Neural cell (in vitro differentiated cells): ENCODE measurements at regions not wholly inside any gene's neighbourhood (a gene's known extent, or its start where the extent isn't known, plus 50 kb on each side); places are given as distances from the start of the nearest gene placed in this dataset.

Source experiments
- H2AFZ ChIP-seq: fragments of 200-600, 300-800 bp; sonication (generic), shearing (Covaris generic); 2 replicates; pipeline ENCODE4 v1.6.0; 2014; ENCODE audit warnings: low read depth, mild to moderate bottlenecking, antibody characterized with exemption, low read length, moderate library complexity
- H3F3A ChIP-seq: fragments of 200-600 bp; shearing (Covaris generic); 2 replicates; pipeline ENCODE4 v1.6.1; 2016; ENCODE audit warnings: mild to moderate bottlenecking, moderate library complexity, mixed read lengths, antibody characterized with exemption, low read length; ENCODE audit not compliant: insufficient read depth, poor library complexity, severe bottlenecking
- H3K27ac ChIP-seq: fragments of 200-600, 300-800 bp; sonication (generic), shearing (Covaris generic); 2 replicates; pipeline ENCODE4 v1.5.1; 2014; ENCODE audit warnings: mild to moderate bottlenecking, low read length, moderate library complexity
- H3K27me3 ChIP-seq: fragments of 300-800, 200-600 bp; sonication (generic), shearing (Covaris generic); 2 replicates; pipeline ENCODE4 v1.6.0; 2014; ENCODE audit warnings: mild to moderate bottlenecking, low read depth, low read length, moderate library complexity; ENCODE audit not compliant: insufficient read depth
- H3K36me3 ChIP-seq: fragments of 300-800, 200-600 bp; sonication (generic), shearing (Covaris generic); 2 replicates; pipeline ENCODE4 v1.5.1; 2014; ENCODE audit warnings: mild to moderate bottlenecking, antibody characterized with exemption, low read length, moderate library complexity; ENCODE audit not compliant: insufficient read depth
- H3K4me2 ChIP-seq: fragments of 300-800, 200-600 bp; sonication (generic), shearing (Covaris generic); 2 replicates; pipeline ENCODE4 v1.6.0; 2014; ENCODE audit warnings: mild to moderate bottlenecking, low read length
- H3K4me3 ChIP-seq: fragments of 300-800, 200-600 bp; sonication (generic), shearing (Covaris generic); 2 replicates; pipeline ENCODE4 v1.5.1; 2014; ENCODE audit warnings: mild to moderate bottlenecking, low read length, moderate library complexity
- H3K79me2 ChIP-seq: fragments of 200-600 bp; shearing (Covaris generic); replicated peaks from 2 replicates; pipeline ENCODE4 v1.6.0; 2014; ENCODE audit warnings: mild to moderate bottlenecking, low read length, moderate library complexity; ENCODE audit not compliant: insufficient read depth
- H3K9ac ChIP-seq: fragments of 300-800, 200-600 bp; sonication (generic), shearing (Covaris generic); 2 replicates; pipeline ENCODE4 v1.6.1; 2016; ENCODE audit warnings: mild to moderate bottlenecking, low read length, mixed read lengths
- H3K9me2 ChIP-seq: fragments of 200-600 bp; shearing (Covaris generic); 2 replicates; pipeline ENCODE4 v1.6.1; 2016; ENCODE audit warnings: mild to moderate bottlenecking, low read length, mixed read lengths; ENCODE audit not compliant: insufficient read depth
- H3K9me3 ChIP-seq: fragments of 200-600, 300-800 bp; sonication (generic), shearing (Covaris generic); 2 replicates; pipeline ENCODE4 v1.6.1; 2016; ENCODE audit warnings: mild to moderate bottlenecking, mixed run types, low read length, moderate library complexity, mixed read lengths
- H4K20me1 ChIP-seq: fragments of 200-600 bp; shearing (Covaris generic); 2 replicates; pipeline ENCODE4 v1.6.1; 2016; ENCODE audit warnings: mild to moderate bottlenecking, mixed run types; ENCODE audit not compliant: insufficient read depth
- CTCF ChIP-seq: fragments of 450-650 bp; IDR thresholded peaks from 2 replicates; pipeline ENCODE4 v1.5.1; 2014; ENCODE audit warnings: antibody characterized with exemption, mild to moderate bottlenecking, moderate library complexity; ENCODE audit not compliant: poor library complexity, severe bottlenecking
- EP300 ChIP-seq: fragments of 450-650 bp; conservative IDR thresholded peaks from 2 replicates; pipeline ENCODE4 v1.6.1; 2014; ENCODE audit warnings: antibody characterized with exemption, mild to moderate bottlenecking, moderate library complexity; ENCODE audit not compliant: poor library complexity, severe bottlenecking
- EZH2 ChIP-seq: fragments of 200-600, 300-800 bp; shearing (Covaris generic), sonication (generic); IDR thresholded peaks from 2 replicates; pipeline ENCODE4 v1.6.1; 2014; ENCODE audit warnings: antibody characterized with exemption, low read length, borderline replicate concordance, mild to moderate bottlenecking; ENCODE audit not compliant: insufficient read depth, poor library complexity, severe bottlenecking
- MXI1 ChIP-seq: fragments of 450-650 bp; conservative IDR thresholded peaks from 2 replicates; pipeline ENCODE4 v1.6.1; 2014; ENCODE audit warnings: antibody characterized with exemption, mild to moderate bottlenecking; ENCODE audit not compliant: poor library complexity, severe bottlenecking
- POLR2AphosphoS5 ChIP-seq: IDR thresholded peaks from 2 replicates; pipeline ENCODE4 v1.6.1; 2012
- RAD21 ChIP-seq: fragments of 450-650 bp; conservative IDR thresholded peaks from 2 replicates; pipeline ENCODE4 v1.6.1; 2014; ENCODE audit warnings: antibody characterized with exemption, mild to moderate bottlenecking, moderate library complexity
- REST ChIP-seq: IDR thresholded peaks from 2 replicates; pipeline ENCODE4 v1.6.1; 2012; ENCODE audit warnings: borderline replicate concordance
- SMC3 ChIP-seq: fragments of 450-650 bp; conservative IDR thresholded peaks from 2 replicates; pipeline ENCODE4 v1.6.1; 2014; ENCODE audit warnings: antibody characterized with exemption, mild to moderate bottlenecking, moderate library complexity; ENCODE audit not compliant: poor library complexity
- TAF1 ChIP-seq: IDR thresholded peaks from 2 replicates; pipeline ENCODE4 v1.6.1; 2012; ENCODE audit warnings: low read depth

GRCh38 chr5:38124321-38124720 lies 134.0 kb upstream of the EGFLAM start:
- H3K9me2 ChIP-seq: no peaks in the 10 kb centered on the region
- H3K9me3 ChIP-seq: no peaks in the 10 kb centered on the region
- no peaks in the 10 kb centered on the region for H4K20me1 ChIP-seq
- H2AFZ ChIP-seq: no peak overlapping the region
- no peaks in the 10 kb centered on the region for H3F3A ChIP-seq
- H3K4me2 ChIP-seq: no peak overlapping the region
- no peaks in the 10 kb centered on the region for H3K36me3 ChIP-seq
- TF ChIP-seq SMC3 (no peak), MXI1 (no peak), REST (no peak), EP300 (no peak), TAF1 (no peak), EZH2 (no peak), RAD21 (no peak), CTCF (no peak), POLR2AphosphoS5 (no peak)
- H3K27ac ChIP-seq: no peak overlapping the region
- no peak overlapping the region for H3K9ac ChIP-seq
- no peak overlapping the region for H3K4me3 ChIP-seq
- no peaks in the 10 kb centered on the region for H3K79me2 ChIP-seq
- no peaks in the 10 kb centered on the region for H3K27me3 ChIP-seq

- H3K4me3 ChIP-seq: no peak overlapping the region
These were observed 136.9 kb upstream of the EGFLAM start for GRCh38 chr5:38121420-38121819.

More at GRCh38 chr5:38121420-38121819, 136.9 kb upstream of the EGFLAM start:
- TF ChIP-seq SMC3: no peak
- no peak for TF ChIP-seq RAD21
- TF ChIP-seq MXI1: no peak
- no peak for TF ChIP-seq TAF1
- no peak for TF ChIP-seq REST
- no peak for TF ChIP-seq CTCF
- no peak for TF ChIP-seq POLR2AphosphoS5
- TF ChIP-seq EZH2: no peak
- TF ChIP-seq EP300: no peak
- Histone ChIP-seq H3K36me3 (no peaks in the 10 kb centered on the region), H3K27me3 (no peaks in the 10 kb centered on the region), H3K9me2 (no peaks in the 10 kb centered on the region), H3K79me2 (no peaks in the 10 kb centered on the region), H3K4me2 (no peak overlapping the region), H4K20me1 (no peaks in the 10 kb centered on the region), H3K27ac (no peak overlapping the region), H3K9ac (no peak overlapping the region), H2AFZ (no peak overlapping the region), H3F3A (no peaks in the 10 kb centered on the region), H3K9me3 (no peaks in the 10 kb centered on the region)
